Spleen (tissue), 7 donors: ENCODE measurements at regions not wholly inside any gene's neighbourhood (a gene's known extent, or its start where the extent isn't known, plus 50 kb on each side); places are given as distances from the start of the nearest gene placed in this dataset.

Experiments used
- CTCF ChIP-seq, 11 experiments: fragments of 200-600 bp in 7 of 11; fragments of 450-650 bp in 4 of 11; sonication (generic) in 4 of 11; IDR thresholded peaks in 8 of 11; conservative IDR thresholded peaks in 3 of 11; 1 replicate in 7 of 11; 2 replicates in 4 of 11; pipeline versions ENCODE4 v1.4.0 to v1.8.0; 2016 to 2021; ENCODE audit warnings: antibody characterized with exemption in 11 of 11, inconsistent platforms in 4 of 11, mild to moderate bottlenecking in 1 of 11
- POLR2A ChIP-seq, 3 donors: fragments of 450-650 bp; IDR thresholded peaks; one replicate each; pipeline ENCODE4 v1.5.1; 2017; ENCODE audit warnings: antibody characterized with exemption in 3 of 3, mild to moderate bottlenecking in 1 of 3
- POLR2AphosphoS5 ChIP-seq, 3 donors: sonication (generic); formaldehyde crosslinking; IDR thresholded peaks; one replicate each; pipeline ENCODE4 v1.5.1; 2017; ENCODE audit warnings: antibody characterized with exemption in 3 of 3
- donor health status: DM: no; HTN: no; CAD: no; lungs with moderate emphysema.
- donor health status: DM: no; HTN: no; CAD: no.
- donor health status: DM: no; HTN: no; CAD: no.

- TF ChIP-seq POLR2A (IDR thresholded peaks at IDR 0.05) (no peak), CTCF (IDR thresholded peaks at IDR 0.05 in 8 of 11, conservative IDR thresholded peaks at IDR 0.05 in 3 of 11) (no peak), POLR2AphosphoS5 (IDR thresholded peaks at IDR 0.05) (no peak)
Observed at GRCh38 chr3:72297481-72297880, 512.5 kb upstream of the PROK2 start.
